Fibroblast of mammary gland (primary cell): ENCODE measurements at regions not wholly inside any gene's neighbourhood (a gene's known extent, or its start where the extent isn't known, plus 50 kb on each side); places are given as distances from the start of the nearest gene placed in this dataset.

Experiments used
- DNase-seq: peaks from one replicate; pipeline ENCODE4 v3.0.0-alpha.2; 2010; ENCODE audit warnings: low read depth
- H3K4me3 ChIP-seq: 2 replicates; pipeline ENCODE4 v1.5.1; 2011; ENCODE audit warnings: low read depth, mild to moderate bottlenecking, low read length, moderate library complexity; ENCODE audit not compliant: control insufficient read depth
- CTCF ChIP-seq: conservative IDR thresholded peaks from 2 replicates; pipeline ENCODE4 v1.5.1; 2011; ENCODE audit warnings: low read depth, low read length, inconsistent platforms; ENCODE audit not compliant: control insufficient read depth, insufficient read depth

GRCh38 chr13:87524775-87525174, 146.4 kb upstream of the SLITRK5 start:
- H3K4me3 ChIP-seq = no peak overlapping the region
- no peak for DNase-seq
- TF ChIP-seq CTCF = no peak

GRCh38 chr13:87533776-87534175, 137.4 kb upstream of the SLITRK5 start:
- DNase-seq = no peak
- H3K4me3 ChIP-seq = no peak overlapping the region
- no peak for TF ChIP-seq CTCF

- DNase-seq = no peak
- TF ChIP-seq CTCF = no peak
- no peak overlapping the region for H3K4me3 ChIP-seq
Measured at GRCh38 chr13:87535911-87536310, 135.3 kb upstream of the SLITRK5 start.

GRCh38 chr13:87536499-87536898, 134.7 kb upstream of the SLITRK5 start:
- no peak overlapping the region for H3K4me3 ChIP-seq
- no peak for TF ChIP-seq CTCF
- DNase-seq = no peak

GRCh38 chr13:87536899-87537298, 134.3 kb upstream of the SLITRK5 start:
- TF ChIP-seq CTCF = no peak

GRCh38 chr13:87537951-87538350, 133.2 kb upstream of the SLITRK5 start:
- TF ChIP-seq CTCF = no peak
- no peak for DNase-seq
- H3K4me3 ChIP-seq = no peak overlapping the region

More at GRCh38 chr13:87536899-87537298, 134.3 kb upstream of the SLITRK5 start:
- no peak for DNase-seq
- H3K4me3 ChIP-seq = no peak overlapping the region
